GM12892 (cell line): ENCODE measurements at regions not wholly inside any gene's neighbourhood (a gene's known extent, or its start where the extent isn't known, plus 50 kb on each side); places are given as distances from the start of the nearest gene placed in this dataset.
"Not testable (repeated sequence)": the region's sequence is repeated elsewhere in the genome, so short reads cannot be mapped to it uniquely, and the experiment has no call there.

Experiments used
- DNase-seq: peaks from one replicate; pipeline ENCODE4 v3.0.0; 2011; ENCODE audit not compliant: insufficient read length
- FAIRE-seq: peaks from 2 replicates; lab custom pipeline; 2011; peaks lifted over from hg19 to GRCh38; lab: Jason Lieb, UNC
- POLR2A ChIP-seq: IDR thresholded peaks from 2 replicates; pipeline ENCODE4 v1.6.1; 2011; ENCODE audit warnings: low read depth, low read length, control low read depth
- POLR2AphosphoS5 ChIP-seq: IDR thresholded peaks from 2 replicates; pipeline ENCODE4 v1.6.1; 2011; ENCODE audit warnings: low read depth, low read length, control low read depth
- TAF1 ChIP-seq: IDR thresholded peaks from 2 replicates; pipeline ENCODE4 v1.6.1; 2011; ENCODE audit warnings: low read depth, mild to moderate bottlenecking, control low read depth, low read length, borderline replicate concordance

DNA sequence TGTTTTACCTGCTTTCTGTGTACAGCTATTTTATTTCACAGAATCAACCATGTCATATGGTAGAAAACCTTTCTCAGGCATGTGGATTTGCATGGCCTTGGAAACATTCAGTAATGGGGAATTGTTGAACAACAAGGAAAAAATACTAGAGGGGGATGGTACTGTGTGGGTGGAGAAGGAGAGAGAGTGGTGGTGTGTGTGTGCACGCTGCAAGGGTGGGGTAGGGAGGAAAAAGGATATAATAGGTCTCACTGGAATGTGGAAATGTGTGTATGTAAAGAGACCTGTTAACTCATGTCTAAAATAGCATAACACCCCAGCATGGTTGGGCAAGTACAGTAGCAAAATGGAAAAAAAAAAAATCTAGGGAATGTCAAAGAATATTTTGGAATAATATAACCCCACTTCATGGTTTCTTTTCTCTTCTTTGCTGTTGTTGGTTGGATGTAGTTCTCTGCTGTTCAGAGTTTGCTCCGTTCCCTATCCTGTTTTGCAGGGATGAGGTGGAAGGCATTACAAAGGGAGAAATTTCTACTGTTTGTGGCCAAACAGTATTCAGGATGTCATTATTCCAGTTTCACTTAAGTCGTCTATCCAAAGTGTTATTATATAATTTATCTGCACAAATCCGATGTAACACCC lies 93.9 kb upstream of the CITED2 start:
- TF ChIP-seq POLR2A = no peak
- no peak for TF ChIP-seq TAF1
- no peak for TF ChIP-seq POLR2AphosphoS5
- FAIRE-seq (no peak), DNase-seq (no peak)

DNA sequence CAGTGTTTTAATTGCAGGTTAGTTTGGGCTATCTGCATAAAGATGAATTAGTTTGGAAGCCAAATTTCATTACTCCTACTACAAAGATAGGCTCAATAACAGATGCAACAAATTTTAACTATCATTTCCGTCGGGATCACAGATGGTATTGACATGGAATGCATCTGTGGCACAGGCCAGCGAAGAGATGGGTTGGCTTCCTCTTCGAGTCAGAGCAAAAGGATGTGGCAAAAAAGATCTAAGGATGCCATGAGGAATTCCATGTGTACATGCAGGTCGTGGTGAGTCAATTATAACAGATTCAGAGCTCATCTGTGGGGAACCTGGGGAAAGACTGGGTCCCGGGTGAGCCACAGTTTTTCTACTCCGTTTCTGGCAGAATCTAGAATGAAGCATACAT lies 83.0 kb upstream of the CITED2 start:
- FAIRE-seq (no peak), DNase-seq (no peak)
- TF ChIP-seq POLR2A = no peak
- TF ChIP-seq TAF1 = no peak
- no peak for TF ChIP-seq POLR2AphosphoS5

DNA sequence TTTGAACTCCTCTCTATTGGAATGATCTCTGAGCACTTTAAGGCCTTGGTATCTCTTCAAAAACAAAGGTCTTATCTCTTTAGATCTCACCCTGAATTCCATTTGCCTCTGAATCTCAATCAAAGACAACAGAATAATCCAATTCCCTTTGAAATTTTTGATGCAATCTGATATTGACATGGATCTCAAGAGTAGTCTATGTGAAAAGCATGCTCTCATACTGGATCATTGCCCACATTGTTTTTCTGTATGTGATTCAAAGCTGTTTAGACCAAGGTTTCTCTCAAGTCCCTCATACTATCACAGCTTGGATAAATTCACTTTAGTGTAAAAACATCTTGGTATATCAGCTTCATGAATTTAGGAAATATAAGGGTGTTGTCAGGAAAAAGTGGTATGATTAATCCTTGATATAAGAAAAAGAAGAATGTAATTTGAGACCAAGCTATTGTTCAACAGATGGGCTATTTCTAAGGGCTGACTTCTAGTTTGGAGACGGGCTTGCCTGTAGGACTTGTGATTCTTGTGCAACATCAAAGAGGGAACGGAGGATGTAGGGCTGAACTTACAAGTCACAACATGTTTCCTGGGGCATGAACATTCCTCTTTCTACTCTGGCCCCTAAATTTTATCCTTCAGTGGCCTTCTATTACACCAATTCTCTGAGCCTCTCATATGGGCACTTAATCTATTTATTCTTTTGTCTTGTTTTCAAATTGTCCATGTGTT lies 77.9 kb upstream of the CITED2 start:
- DNase-seq (no peak), FAIRE-seq (no peak)
- no peak for TF ChIP-seq POLR2AphosphoS5
- TF ChIP-seq TAF1 = no peak
- TF ChIP-seq POLR2A = no peak

DNA sequence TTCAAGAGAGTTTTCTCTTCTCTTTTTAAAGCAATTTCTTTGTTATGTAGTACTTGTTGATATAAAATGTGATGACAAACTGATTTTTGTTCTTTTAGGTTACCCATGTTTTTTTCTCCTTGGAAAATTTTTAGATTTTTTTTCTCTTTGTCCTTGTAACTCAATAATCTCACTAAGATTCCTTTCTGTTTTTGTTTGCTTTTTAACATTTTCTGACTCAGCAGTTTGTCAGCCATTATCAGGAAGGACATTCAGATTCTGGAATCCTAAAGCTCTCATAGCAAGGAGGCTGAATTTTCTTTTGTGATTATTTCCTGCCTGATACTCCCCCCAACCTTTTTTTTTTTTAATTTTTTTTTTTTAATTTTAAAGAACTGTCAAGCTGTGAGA lies 75.2 kb upstream of the CITED2 start:
- FAIRE-seq = no peak

DNA sequence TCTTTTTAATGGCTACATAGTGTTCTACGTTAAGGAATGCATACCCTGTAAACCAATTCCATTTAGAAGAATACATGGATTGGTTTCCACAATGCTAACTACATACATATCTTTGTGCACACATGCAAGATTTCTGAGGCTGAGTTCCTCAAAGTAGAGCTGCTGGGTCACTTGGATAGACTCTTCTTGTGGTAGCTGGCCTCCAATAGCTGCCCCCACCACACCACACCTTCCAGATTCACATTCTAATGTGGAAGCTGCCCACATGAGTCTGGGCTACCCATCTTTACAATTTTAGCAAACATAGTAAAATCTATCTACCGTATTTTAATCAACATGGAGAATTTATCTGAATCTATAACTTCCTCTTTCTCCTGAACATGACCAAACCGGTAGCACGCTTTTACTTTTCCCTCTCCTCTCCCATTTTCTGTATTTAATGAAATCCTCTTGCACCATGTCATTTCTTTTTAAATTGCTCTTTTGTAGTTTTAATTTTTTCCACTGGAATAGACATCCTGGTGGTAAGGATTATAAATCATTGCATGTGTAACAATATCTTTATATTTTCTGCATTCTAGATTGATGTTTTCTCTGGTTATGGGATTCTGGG lies 74.7 kb upstream of the CITED2 start:
- peak; percentile 58 for FAIRE-seq
- DNase-seq = no peak
- no peak for TF ChIP-seq POLR2A
- TF ChIP-seq POLR2AphosphoS5 = no peak
- TF ChIP-seq TAF1 = no peak

More for the DNA sequence above, 75.2 kb upstream of the CITED2 start:
- TF ChIP-seq TAF1 (no peak), POLR2A (no peak), POLR2AphosphoS5 (no peak)
- no peak for DNase-seq

DNA sequence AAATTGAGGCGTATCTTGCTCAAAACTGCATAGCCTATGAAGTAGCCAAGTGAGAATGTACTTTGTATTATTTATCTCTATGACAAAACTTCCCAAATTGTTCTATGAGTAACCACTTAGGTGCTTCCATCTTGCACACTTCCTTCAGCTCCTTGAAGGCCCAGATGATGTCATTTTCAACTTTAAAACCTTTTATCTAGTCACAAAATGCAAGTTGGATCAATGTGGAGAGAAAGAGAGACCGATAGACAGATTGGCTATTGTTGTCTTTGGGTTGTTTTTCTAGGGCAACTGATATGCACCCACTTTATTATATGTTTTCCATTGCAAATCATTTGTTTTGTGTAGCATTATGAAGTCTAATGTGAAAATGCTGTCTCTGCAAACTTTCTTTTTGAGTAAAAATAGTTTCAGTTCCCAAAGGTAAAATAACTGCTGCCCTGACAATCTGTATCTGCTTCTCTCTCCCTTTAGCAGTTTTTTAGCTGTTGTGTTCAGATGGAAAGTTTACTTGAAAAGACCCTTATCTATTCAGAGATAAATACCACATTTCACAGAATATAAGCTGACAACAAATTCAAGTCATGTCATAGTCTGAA lies 73.7 kb upstream of the CITED2 start:
- TF ChIP-seq POLR2AphosphoS5 (no peak), POLR2A (no peak), TAF1 (no peak)
- FAIRE-seq (peak; percentile 66), DNase-seq (no peak)

DNA sequence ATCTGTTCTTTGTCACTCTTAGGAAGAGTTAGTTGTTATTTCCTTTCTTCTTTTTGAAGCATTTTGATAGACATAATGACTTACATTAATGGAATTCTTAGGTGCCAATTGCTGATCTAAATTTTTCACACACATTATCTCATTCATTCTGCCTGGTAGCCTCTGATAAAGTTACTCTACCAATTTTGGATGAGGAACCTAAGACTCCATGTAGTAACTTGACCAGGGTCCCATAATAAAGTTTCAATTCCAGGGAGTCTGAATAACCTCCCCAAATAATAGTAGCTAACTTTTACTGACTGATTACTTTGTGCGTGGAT lies 73.2 kb upstream of the CITED2 start:
- FAIRE-seq (no peak), DNase-seq (no peak)
- TF ChIP-seq POLR2AphosphoS5 (no peak), TAF1 (no peak), POLR2A (no peak)

DNA sequence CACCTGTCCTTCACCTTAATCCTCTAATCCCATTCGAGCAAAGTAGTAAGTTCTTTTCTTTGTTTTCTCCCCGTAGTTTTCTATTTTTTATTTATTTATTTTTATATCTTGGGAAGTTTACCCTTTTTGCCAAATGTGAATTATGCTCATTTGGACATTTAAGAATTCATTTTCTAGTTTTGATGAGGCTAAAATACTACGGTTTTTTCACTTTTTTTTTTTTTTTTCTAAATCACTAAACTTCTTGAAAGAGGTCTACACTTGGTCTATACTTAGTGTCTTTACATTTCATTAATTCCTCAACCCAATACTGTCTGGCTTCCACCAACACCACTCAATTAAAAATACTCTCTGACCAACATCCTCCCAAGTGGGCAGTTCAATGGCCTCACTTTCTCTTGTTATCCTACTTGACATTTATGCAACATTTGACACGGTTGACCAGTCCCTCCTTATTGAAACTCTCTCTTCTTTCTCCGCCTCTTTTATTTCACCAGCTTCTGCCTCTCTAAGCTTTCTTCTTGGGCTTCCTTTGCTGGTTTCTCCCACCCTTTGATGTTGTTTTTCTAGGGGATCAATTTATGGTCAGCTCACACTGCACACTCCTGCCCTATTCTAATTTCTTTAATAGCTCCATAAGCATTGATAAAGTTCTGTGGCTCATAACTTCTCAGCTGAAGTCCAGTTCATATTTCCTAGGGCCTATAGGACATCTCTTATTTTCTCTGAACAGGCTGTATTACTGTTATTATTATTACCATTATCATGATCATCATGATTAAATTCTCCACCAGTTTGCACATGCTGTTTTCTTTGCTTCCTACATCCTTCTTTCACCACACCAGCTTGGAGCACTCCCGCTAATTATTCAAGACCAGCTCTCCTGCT lies 72.6 kb upstream of the CITED2 start:
- DNase-seq = no peak
- no peak for FAIRE-seq
- TF ChIP-seq POLR2AphosphoS5 (no peak), POLR2A (no peak), TAF1 (no peak)

DNA sequence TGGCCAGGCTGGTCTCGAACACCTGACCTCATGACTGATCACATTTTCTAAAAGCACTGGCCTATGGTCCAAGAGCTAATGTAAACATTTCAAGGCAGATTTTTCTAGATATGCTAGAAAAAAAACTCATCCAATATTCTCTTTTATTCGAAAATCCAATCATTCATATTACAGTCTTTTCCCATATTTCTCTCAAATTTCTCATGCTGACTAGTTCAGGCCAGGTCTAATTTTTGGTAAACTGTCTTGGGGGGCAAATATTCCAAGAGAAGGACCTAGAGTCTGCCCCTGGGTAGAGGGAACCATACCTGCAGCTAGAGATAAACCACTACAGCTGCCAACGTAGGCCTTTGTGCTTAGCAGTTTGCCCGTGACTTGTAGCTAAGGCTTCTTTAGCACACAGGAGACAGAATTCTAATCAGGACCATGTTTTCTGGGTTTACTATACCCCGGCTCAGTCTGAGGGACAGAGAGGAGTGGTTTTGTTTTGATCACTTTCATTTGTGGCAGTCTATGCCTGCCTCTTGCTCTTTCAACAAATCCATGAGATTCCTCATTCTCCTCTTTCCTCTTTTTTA lies 71.8 kb upstream of the CITED2 start:
- DNase-seq (no peak), FAIRE-seq (no peak)
- TF ChIP-seq POLR2A = no peak
- TF ChIP-seq TAF1 = no peak
- no peak for TF ChIP-seq POLR2AphosphoS5

DNA sequence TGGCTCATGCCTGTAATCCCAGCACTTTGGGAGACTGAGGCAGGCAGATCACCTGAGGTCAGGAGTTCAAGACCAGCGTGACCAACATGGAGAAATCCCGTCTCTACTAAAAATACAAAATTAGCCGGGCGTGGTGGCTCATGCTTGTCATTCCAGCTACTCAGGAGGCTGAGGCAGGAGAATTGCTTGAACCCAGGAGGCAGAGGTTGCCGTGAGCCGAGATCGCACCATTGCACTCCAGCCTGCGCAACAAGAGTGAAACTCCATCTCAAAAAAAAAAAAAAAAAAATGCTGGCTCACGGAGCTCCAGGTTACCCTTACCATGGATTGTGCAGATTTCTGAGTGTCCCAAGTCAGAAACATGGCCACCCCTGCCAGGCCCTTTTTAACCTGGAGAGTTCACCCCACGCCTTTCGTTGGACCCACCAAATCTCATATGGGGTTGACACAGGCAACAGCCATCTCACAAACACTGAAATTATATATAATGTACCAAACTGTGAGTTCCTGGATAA lies 69.9 kb upstream of the CITED2 start:
- not testable (repeated sequence) for DNase-seq, FAIRE-seq
